ENCODE measurements at regions not wholly inside any gene's neighbourhood (a gene's known extent, or its start where the extent isn't known, plus 50 kb on each side); places are given as distances from the start of the nearest gene placed in this dataset.

DNA sequence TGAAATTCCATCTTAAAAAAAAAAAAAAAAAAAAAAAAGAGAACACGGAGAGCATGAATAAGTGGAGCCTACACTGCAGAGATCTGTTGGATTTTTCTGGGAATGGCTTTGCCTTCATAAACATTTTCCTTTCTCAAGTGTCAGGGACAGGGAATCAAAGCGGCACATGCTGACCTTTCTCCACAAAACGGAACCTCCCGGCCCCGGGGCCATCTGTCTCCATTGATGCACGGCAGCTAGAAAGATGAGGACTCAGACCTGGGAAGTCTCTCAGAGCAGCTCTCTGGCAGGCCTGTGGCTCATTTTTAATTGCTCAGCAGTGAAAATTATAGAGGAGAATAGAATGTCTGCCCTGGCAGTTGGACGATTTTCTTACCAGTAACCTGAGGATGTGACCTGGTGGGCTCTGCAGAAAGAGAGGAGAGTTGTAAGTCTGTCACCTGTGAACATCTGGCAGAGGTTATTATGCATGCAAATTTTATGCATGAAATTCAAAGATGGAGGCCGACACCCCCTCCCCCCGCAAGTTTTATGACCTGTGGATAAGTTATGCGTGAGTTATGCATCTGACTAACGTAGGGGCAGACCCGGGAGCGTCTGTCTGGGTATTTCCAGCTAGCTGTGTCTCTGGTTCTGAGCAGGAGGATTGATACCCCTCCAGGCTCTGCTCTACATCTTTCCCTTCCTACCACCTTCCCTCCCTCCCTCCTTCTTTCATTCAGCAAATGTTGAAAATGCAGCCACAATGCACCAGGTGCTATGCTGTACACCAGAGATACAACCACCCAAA lies 352.5 kb downstream of the CDH26 start:
- no peak for ATAC-seq
- no peak for TF ChIP-seq CTCF (IDR thresholded peaks at IDR 0.05)
- H3K4me3 ChIP-seq: no peak overlapping the region
- intact Hi-C loops (cut with DNase I): no loop called here
- H3K36me3 ChIP-seq (ENCODE audit: insufficient read depth in 1 of 2, low read depth in 1 of 2): no peaks in the 10 kb centered on the region
- WGBS, 3 donors: 76 to 85% (median 77%) methylated on average over 13 of the region's 13 CpGs
- H3K9me3 ChIP-seq: no peaks in the 10 kb centered on the region
- H3K27me3 ChIP-seq (ENCODE audit: insufficient read depth in 3 of 3, low read length in 2 of 3): peaks cover 0 to 2% (median 0%) of the 10 kb centered on the region in 3 donors
- DNase-seq: no peak
- no peaks in the 10 kb centered on the region for H3K4me1 ChIP-seq
- H3K27ac ChIP-seq: no peak overlapping the region

DNA sequence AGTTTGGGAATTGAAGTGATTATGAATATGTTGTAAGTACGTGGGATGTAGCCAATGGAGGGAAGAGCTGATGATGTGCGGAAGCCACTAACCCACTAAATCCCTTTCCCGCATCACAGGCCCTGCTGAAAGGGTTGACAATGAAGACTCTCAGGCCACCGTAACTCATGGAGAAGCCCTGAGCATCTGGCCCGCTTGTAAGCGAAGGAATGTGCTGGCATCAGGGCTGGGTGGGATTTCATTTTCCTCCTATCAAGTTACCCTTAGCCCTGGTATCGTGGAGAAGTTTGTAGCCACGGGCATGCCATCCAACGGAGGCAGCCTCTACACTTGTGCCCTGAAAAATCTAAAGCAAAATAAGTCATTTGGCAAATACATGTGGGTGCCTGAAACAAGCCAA lies 355.0 kb downstream of the CDH26 start:
- ATAC-seq (no peak), DNase-seq (no peak)
- no peaks in the 10 kb centered on the region for H3K4me1 ChIP-seq
- TF ChIP-seq CTCF (IDR thresholded peaks at IDR 0.05): no peak
- intact Hi-C loops (cut with DNase I): no loop called here
- no peaks in the 10 kb centered on the region for H3K9me3 ChIP-seq
- H3K4me3 ChIP-seq: no peak overlapping the region
- no peaks in the 10 kb centered on the region for H3K36me3 ChIP-seq (ENCODE audit: insufficient read depth in 1 of 2, low read depth in 1 of 2)
- H3K27me3 ChIP-seq (ENCODE audit: insufficient read depth in 3 of 3, low read length in 2 of 3): no peaks in the 10 kb centered on the region
- no peak overlapping the region for H3K27ac ChIP-seq
- WGBS, 3 donors: 32 to 40% (median 36%) methylated on average over 9 of the region's 9 CpGs

DNA sequence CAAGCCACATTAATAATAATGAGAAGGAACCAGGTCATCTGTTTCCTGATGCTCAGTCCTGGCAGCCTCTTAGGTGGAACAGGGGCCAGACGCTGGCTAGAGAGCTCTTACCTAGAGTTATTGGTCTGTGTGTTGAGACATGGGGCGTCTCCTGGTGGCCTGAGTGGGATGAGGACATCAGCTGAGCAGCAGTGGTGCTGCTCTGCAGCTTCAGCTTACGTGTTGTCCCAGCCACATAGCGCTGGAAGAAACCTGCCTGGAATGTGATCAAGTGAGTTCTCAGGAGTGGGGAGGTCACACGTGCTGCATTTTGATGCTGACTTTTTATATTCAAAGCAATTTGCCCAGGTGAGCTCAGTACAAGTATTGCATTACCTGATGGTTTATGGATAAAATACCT lies 355.4 kb downstream of the CDH26 start:
- Histone ChIP-seq H3K27me3 (ENCODE audit: insufficient read depth in 3 of 3, low read length in 2 of 3) (no peaks in the 10 kb centered on the region), H3K4me3 (no peak overlapping the region), H3K4me1 (no peaks in the 10 kb centered on the region), H3K27ac (no peak overlapping the region), H3K9me3 (no peaks in the 10 kb centered on the region), H3K36me3 (ENCODE audit: insufficient read depth in 1 of 2, low read depth in 1 of 2) (no peaks in the 10 kb centered on the region)
- 52 to 61% (median 61%) methylated on average over 5 of the region's 5 CpGs for WGBS, 3 donors
- no peak for TF ChIP-seq CTCF (IDR thresholded peaks at IDR 0.05)
- ATAC-seq (no peak), DNase-seq (no peak)
- intact Hi-C loops (cut with DNase I): no loop called here

- 94 to 98% (median 97%) methylated on average over 3 of the region's 3 CpGs for WGBS, 3 donors
- intact Hi-C loops (cut with DNase I): no loop called here
- no peaks in the 10 kb centered on the region for H3K27me3 ChIP-seq (ENCODE audit: insufficient read depth in 3 of 3, low read length in 2 of 3)
- no peaks in the 10 kb centered on the region for H3K36me3 ChIP-seq (ENCODE audit: insufficient read depth in 1 of 2, low read depth in 1 of 2)
- H3K9me3 ChIP-seq: no peaks in the 10 kb centered on the region
- DNase-seq: no peak
- TF ChIP-seq CTCF (IDR thresholded peaks at IDR 0.05): no peak
- no peak overlapping the region for H3K4me3 ChIP-seq
- H3K27ac ChIP-seq: no peak overlapping the region
- no peak for ATAC-seq
- H3K4me1 ChIP-seq: no peaks in the 10 kb centered on the region
Measured at GRCh38 chr20:60314727-60315126, 356.5 kb downstream of the CDH26 start.
